GM23338 (cell line): ENCODE measurements at regions not wholly inside any gene's neighbourhood (a gene's known extent, or its start where the extent isn't known, plus 50 kb on each side); places are given as distances from the start of the nearest gene placed in this dataset.

Experiments used
- ATAC-seq: fragments of 200-7000 bp; cut with Tn5 transposase; 3 replicates; pipeline ENCODE4 v1.9.1; 2020
- DNase-seq: peaks from one replicate; pipeline ENCODE4 v3.0.0-alpha.2; 2015; ENCODE audit warnings: low spot score
- H2AFZ ChIP-seq: fragments of 200-600 bp; sonication (generic); 2 replicates; pipeline ENCODE4 v1.8.0; 2016; ENCODE audit warnings: antibody characterized with exemption, mild to moderate bottlenecking, moderate library complexity
- H3F3A ChIP-seq: fragments of 200-600 bp; sonication (generic); replicated peaks from 2 replicates; pipeline ENCODE4 v1.8.0; 2017; ENCODE audit warnings: antibody characterized with exemption, mixed run types, low read depth
- H3K27ac ChIP-seq: fragments of 200-600 bp; sonication (generic); 2 replicates; pipeline ENCODE4 v1.6.1; 2016; ENCODE audit warnings: low read depth
- H3K27me3 ChIP-seq: fragments of 200-600 bp; sonication (generic); 2 replicates; pipeline ENCODE4 v1.8.0; 2016; ENCODE audit warnings: mild to moderate bottlenecking, mixed run types, moderate library complexity; ENCODE audit not compliant: insufficient read depth
- H3K36me3 ChIP-seq: fragments of 200-600 bp; sonication (generic); 2 replicates; pipeline ENCODE4 v1.8.0; 2016; ENCODE audit warnings: mild to moderate bottlenecking; ENCODE audit not compliant: insufficient read depth
- H3K4me1 ChIP-seq: fragments of 200-600 bp; sonication (generic); 2 replicates; pipeline ENCODE4 v1.8.0; 2016; ENCODE audit warnings: mild to moderate bottlenecking, moderate library complexity; ENCODE audit not compliant: insufficient read depth
- H3K4me2 ChIP-seq: fragments of 200-600 bp; sonication (generic); 2 replicates; pipeline ENCODE4 v1.7.1; 2017; ENCODE audit warnings: mixed run types
- H3K4me3 ChIP-seq: fragments of 200-600 bp; sonication (generic); 2 replicates; pipeline ENCODE4 v1.6.1; 2016; ENCODE audit warnings: mixed run types
- H3K79me2 ChIP-seq: fragments of 200-600 bp; sonication (generic); replicated peaks from 2 replicates; pipeline ENCODE4 v1.8.0; 2017; ENCODE audit warnings: mild to moderate bottlenecking; ENCODE audit not compliant: insufficient read depth
- H3K9me2 ChIP-seq: fragments of 200-600 bp; sonication (generic); 2 replicates; pipeline ENCODE4 v1.8.0; 2017; ENCODE audit not compliant: insufficient read depth
- H4K20me1 ChIP-seq: fragments of 200-600 bp; sonication (generic); replicated peaks from 2 replicates; pipeline ENCODE4 v1.8.0; 2017; ENCODE audit warnings: mild to moderate bottlenecking; ENCODE audit not compliant: insufficient read depth
- H3K27ac Mint-ChIP-seq: 2 replicates; pipeline ENCODE4 v1.8.0; 2020; ENCODE audit warnings: inconsistent platforms, mild to moderate bottlenecking, moderate library complexity, mixed read lengths
- H3K27me3 Mint-ChIP-seq: 3 replicates; pipeline ENCODE4 v1.8.0; 2022; ENCODE audit warnings: low read depth, mild to moderate bottlenecking, moderate library complexity, mixed read lengths, inconsistent platforms; ENCODE audit not compliant: insufficient read depth, poor library complexity
- H3K36me3 Mint-ChIP-seq: 3 replicates; pipeline ENCODE4 v1.8.0; 2021; ENCODE audit warnings: low read depth, mild to moderate bottlenecking, inconsistent platforms, moderate library complexity, mixed read lengths
- H3K4me1 Mint-ChIP-seq: 3 replicates; pipeline ENCODE4 v1.8.0; 2020; ENCODE audit warnings: mild to moderate bottlenecking, inconsistent platforms, mixed read lengths
- H3K4me3 Mint-ChIP-seq: 3 replicates; pipeline ENCODE4 v1.8.0; 2021; ENCODE audit warnings: moderate library complexity, mild to moderate bottlenecking, inconsistent platforms, mixed read lengths
- H3K9me3 Mint-ChIP-seq: 3 replicates; pipeline ENCODE4 v1.8.0; 2020; ENCODE audit warnings: moderate library complexity, mild to moderate bottlenecking, inconsistent platforms, mixed read lengths
- CREB1 ChIP-seq: fragments of 250-450 bp; sonication (Bioruptor Pico); IDR thresholded peaks from 2 replicates; pipeline ENCODE4 v1.5.0; 2020; ENCODE audit warnings: low read depth, mild to moderate bottlenecking, moderate library complexity
- EZH2 ChIP-seq: fragments of 200-600 bp; sonication (generic); IDR thresholded peaks from one replicate; pipeline ENCODE4 v1.8.0; 2017; ENCODE audit warnings: antibody characterized with exemption, mild to moderate bottlenecking, low read depth; ENCODE audit not compliant: unreplicated experiment
- EZH2phosphoT487 ChIP-seq: fragments of 200-600 bp; sonication (generic); IDR thresholded peaks from one replicate; pipeline ENCODE4 v1.8.1; 2018; ENCODE audit warnings: antibody characterized with exemption; ENCODE audit not compliant: unreplicated experiment
- JUNB ChIP-seq: IDR thresholded peaks from one replicate; pipeline ENCODE4 v1.6.1; 2016; ENCODE audit warnings: antibody characterized with exemption; ENCODE audit not compliant: unreplicated experiment
- NANOG ChIP-seq: IDR thresholded peaks from 2 replicates; pipeline ENCODE4 v1.6.1; 2016; ENCODE audit warnings: antibody characterized with exemption, borderline replicate concordance
- POLR2AphosphoS5 ChIP-seq: IDR thresholded peaks from 2 replicates; pipeline ENCODE4 v1.6.1; 2016; ENCODE audit warnings: antibody characterized with exemption, low read depth
- STAT1 ChIP-seq: IDR thresholded peaks from one replicate; pipeline ENCODE4 v1.6.1; 2016; ENCODE audit warnings: antibody characterized with exemption; ENCODE audit not compliant: unreplicated experiment
- ZNF114 ChIP-seq: fragments of 250-450 bp; sonication (Bioruptor Pico); IDR thresholded peaks from 2 replicates; pipeline ENCODE4 v1.5.0; 2020; ENCODE audit warnings: mild to moderate bottlenecking, moderate library complexity
- ZNF331 ChIP-seq: fragments of 250-450 bp; sonication (Bioruptor Pico); IDR thresholded peaks from 2 replicates; pipeline ENCODE4 v1.5.0; 2020; ENCODE audit warnings: low read depth, mild to moderate bottlenecking, moderate library complexity
- TF ChIP-seq, protein P1 (sequence below): IDR thresholded peaks from 2 replicates; pipeline ENCODE4 v1.6.1; 2016; ENCODE audit warnings: antibody characterized with exemption
- TF ChIP-seq, protein P2 (sequence below), 2 experiments: fragments of 200-600 bp in 1 of 2; sonication (generic) in 1 of 2; conservative IDR thresholded peaks; 2 replicates each; pipeline versions ENCODE4 v1.5.1 to v1.6.1; 2016 to 2017; ENCODE audit warnings: antibody characterized with exemption in 2 of 2, low read depth in 2 of 2, mild to moderate bottlenecking in 2 of 2, moderate library complexity in 1 of 2
- TF ChIP-seq, protein P3 (sequence below): IDR thresholded peaks from one replicate; pipeline ENCODE4 v1.6.1; 2018; ENCODE audit warnings: antibody characterized with exemption; ENCODE audit not compliant: unreplicated experiment
- TF ChIP-seq, protein P4 (sequence below): fragments of 250-450 bp; sonication (Bioruptor Pico); IDR thresholded peaks from 2 replicates; pipeline ENCODE4 v1.5.0; 2020; ENCODE audit warnings: mild to moderate bottlenecking, moderate library complexity

DNA sequence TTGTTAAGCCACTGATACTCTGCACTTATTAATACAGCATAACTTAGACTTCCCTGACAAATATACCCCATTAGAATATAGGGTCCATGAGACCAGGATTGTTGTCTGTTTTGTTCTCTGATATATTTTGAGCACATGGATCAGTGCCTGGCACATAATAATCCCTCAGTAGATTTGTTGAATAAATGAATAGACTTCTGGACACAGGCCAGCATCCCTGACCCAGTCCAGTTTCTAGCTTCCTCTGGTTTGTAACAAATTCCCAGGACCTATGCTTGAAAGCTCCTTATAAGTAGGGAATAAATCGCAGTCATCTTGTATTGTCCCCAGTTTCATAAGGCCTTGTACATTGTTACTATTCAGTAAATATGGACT, 58.2 kb upstream of the GADD45A start:
- DNase-seq (no peak), ATAC-seq (no peak)
- Histone ChIP-seq H3K27me3 (no peaks in the 10 kb centered on the region), H3K36me3 (no peaks in the 10 kb centered on the region), H3K4me2 (no peak overlapping the region), H3K79me2 (no peaks in the 10 kb centered on the region), H4K20me1 (no peaks in the 10 kb centered on the region), H2AFZ (no peak overlapping the region), H3K9me2 (no peaks in the 10 kb centered on the region), H3K4me3 (no peak overlapping the region), H3K4me1 (no peaks in the 10 kb centered on the region), H3K27ac (no peak overlapping the region), H3F3A (no peaks in the 10 kb centered on the region)
- no peaks in the 10 kb centered on the region for H3K36me3 Mint-ChIP-seq
- TF ChIP-seq, protein P1, sequence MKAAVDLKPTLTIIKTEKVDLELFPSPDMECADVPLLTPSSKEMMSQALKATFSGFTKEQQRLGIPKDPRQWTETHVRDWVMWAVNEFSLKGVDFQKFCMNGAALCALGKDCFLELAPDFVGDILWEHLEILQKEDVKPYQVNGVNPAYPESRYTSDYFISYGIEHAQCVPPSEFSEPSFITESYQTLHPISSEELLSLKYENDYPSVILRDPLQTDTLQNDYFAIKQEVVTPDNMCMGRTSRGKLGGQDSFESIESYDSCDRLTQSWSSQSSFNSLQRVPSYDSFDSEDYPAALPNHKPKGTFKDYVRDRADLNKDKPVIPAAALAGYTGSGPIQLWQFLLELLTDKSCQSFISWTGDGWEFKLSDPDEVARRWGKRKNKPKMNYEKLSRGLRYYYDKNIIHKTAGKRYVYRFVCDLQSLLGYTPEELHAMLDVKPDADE = no peak
- TF ChIP-seq NANOG (no peak), JUNB (no peak), EZH2 (no peak), POLR2AphosphoS5 (no peak), EZH2phosphoT487 (no peak), ZNF331 (no peak), STAT1 (no peak), ZNF114 (CRISPR knock-in tag) (no peak), CREB1 (CRISPR knock-in tag) (no peak)
- TF ChIP-seq, protein P2, sequence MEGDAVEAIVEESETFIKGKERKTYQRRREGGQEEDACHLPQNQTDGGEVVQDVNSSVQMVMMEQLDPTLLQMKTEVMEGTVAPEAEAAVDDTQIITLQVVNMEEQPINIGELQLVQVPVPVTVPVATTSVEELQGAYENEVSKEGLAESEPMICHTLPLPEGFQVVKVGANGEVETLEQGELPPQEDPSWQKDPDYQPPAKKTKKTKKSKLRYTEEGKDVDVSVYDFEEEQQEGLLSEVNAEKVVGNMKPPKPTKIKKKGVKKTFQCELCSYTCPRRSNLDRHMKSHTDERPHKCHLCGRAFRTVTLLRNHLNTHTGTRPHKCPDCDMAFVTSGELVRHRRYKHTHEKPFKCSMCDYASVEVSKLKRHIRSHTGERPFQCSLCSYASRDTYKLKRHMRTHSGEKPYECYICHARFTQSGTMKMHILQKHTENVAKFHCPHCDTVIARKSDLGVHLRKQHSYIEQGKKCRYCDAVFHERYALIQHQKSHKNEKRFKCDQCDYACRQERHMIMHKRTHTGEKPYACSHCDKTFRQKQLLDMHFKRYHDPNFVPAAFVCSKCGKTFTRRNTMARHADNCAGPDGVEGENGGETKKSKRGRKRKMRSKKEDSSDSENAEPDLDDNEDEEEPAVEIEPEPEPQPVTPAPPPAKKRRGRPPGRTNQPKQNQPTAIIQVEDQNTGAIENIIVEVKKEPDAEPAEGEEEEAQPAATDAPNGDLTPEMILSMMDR (conservative IDR thresholded peaks at IDR 0.05; ENCODE audit: low read depth in 2 of 2) = no peak
- TF ChIP-seq, protein P3, sequence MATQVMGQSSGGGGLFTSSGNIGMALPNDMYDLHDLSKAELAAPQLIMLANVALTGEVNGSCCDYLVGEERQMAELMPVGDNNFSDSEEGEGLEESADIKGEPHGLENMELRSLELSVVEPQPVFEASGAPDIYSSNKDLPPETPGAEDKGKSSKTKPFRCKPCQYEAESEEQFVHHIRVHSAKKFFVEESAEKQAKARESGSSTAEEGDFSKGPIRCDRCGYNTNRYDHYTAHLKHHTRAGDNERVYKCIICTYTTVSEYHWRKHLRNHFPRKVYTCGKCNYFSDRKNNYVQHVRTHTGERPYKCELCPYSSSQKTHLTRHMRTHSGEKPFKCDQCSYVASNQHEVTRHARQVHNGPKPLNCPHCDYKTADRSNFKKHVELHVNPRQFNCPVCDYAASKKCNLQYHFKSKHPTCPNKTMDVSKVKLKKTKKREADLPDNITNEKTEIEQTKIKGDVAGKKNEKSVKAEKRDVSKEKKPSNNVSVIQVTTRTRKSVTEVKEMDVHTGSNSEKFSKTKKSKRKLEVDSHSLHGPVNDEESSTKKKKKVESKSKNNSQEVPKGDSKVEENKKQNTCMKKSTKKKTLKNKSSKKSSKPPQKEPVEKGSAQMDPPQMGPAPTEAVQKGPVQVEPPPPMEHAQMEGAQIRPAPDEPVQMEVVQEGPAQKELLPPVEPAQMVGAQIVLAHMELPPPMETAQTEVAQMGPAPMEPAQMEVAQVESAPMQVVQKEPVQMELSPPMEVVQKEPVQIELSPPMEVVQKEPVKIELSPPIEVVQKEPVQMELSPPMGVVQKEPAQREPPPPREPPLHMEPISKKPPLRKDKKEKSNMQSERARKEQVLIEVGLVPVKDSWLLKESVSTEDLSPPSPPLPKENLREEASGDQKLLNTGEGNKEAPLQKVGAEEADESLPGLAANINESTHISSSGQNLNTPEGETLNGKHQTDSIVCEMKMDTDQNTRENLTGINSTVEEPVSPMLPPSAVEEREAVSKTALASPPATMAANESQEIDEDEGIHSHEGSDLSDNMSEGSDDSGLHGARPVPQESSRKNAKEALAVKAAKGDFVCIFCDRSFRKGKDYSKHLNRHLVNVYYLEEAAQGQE = no peak
- TF ChIP-seq, protein P4, sequence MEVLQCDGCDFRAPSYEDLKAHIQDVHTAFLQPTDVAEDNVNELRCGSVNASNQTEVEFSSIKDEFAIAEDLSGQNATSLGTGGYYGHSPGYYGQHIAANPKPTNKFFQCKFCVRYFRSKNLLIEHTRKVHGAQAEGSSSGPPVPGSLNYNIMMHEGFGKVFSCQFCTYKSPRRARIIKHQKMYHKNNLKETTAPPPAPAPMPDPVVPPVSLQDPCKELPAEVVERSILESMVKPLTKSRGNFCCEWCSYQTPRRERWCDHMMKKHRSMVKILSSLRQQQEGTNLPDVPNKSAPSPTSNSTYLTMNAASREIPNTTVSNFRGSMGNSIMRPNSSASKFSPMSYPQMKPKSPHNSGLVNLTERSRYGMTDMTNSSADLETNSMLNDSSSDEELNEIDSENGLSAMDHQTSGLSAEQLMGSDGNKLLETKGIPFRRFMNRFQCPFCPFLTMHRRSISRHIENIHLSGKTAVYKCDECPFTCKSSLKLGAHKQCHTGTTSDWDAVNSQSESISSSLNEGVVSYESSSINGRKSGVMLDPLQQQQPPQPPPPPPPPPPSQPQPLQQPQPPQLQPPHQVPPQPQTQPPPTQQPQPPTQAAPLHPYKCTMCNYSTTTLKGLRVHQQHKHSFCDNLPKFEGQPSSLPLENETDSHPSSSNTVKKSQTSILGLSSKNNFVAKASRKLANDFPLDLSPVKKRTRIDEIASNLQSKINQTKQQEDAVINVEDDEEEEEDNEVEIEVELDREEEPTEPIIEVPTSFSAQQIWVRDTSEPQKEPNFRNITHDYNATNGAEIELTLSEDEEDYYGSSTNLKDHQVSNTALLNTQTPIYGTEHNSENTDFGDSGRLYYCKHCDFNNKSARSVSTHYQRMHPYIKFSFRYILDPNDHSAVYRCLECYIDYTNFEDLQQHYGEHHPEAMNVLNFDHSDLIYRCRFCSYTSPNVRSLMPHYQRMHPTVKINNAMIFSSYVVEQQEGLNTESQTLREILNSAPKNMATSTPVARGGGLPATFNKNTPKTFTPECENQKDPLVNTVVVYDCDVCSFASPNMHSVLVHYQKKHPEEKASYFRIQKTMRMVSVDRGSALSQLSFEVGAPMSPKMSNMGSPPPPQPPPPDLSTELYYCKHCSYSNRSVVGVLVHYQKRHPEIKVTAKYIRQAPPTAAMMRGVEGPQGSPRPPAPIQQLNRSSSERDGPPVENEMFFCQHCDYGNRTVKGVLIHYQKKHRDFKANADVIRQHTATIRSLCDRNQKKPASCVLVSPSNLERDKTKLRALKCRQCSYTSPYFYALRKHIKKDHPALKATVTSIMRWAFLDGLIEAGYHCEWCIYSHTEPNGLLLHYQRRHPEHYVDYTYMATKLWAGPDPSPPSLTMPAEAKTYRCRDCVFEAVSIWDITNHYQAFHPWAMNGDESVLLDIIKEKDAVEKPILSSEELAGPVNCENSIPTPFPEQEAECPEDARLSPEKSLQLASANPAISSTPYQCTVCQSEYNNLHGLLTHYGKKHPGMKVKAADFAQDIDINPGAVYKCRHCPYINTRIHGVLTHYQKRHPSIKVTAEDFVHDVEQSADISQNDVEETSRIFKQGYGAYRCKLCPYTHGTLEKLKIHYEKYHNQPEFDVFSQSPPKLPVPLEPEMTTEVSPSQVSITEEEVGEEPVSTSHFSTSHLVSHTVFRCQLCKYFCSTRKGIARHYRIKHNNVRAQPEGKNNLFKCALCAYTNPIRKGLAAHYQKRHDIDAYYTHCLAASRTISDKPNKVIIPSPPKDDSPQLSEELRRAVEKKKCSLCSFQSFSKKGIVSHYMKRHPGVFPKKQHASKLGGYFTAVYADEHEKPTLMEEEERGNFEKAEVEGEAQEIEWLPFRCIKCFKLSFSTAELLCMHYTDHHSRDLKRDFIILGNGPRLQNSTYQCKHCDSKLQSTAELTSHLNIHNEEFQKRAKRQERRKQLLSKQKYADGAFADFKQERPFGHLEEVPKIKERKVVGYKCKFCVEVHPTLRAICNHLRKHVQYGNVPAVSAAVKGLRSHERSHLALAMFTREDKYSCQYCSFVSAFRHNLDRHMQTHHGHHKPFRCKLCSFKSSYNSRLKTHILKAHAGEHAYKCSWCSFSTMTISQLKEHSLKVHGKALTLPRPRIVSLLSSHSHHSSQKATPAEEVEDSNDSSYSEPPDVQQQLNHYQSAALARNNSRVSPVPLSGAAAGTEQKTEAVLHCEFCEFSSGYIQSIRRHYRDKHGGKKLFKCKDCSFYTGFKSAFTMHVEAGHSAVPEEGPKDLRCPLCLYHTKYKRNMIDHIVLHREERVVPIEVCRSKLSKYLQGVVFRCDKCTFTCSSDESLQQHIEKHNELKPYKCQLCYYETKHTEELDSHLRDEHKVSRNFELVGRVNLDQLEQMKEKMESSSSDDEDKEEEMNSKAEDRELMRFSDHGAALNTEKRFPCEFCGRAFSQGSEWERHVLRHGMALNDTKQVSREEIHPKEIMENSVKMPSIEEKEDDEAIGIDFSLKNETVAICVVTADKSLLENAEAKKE (CRISPR knock-in tag) = no peak
- H3K27ac Mint-ChIP-seq = no peak overlapping the region
- H3K27me3 Mint-ChIP-seq = peaks cover 4% of the 10 kb centered on the region
- peaks cover 5% of the 10 kb centered on the region; the same call in 2 of the 3 replicates for H3K4me1 Mint-ChIP-seq
- no peaks in the 10 kb centered on the region for H3K9me3 Mint-ChIP-seq
- no peak overlapping the region for H3K4me3 Mint-ChIP-seq
